CD14-positive monocyte (primary cell): ENCODE measurements at regions not wholly inside any gene's neighbourhood (a gene's known extent, or its start where the extent isn't known, plus 50 kb on each side); places are given as distances from the start of the nearest gene placed in this dataset.

Experiments used
- DNase-seq, 3 donors: peaks; one replicate each; pipeline ENCODE4 v3.0.0-alpha.2; 2011 to 2022
- H2AFZ ChIP-seq: 2 replicates; pipeline ENCODE4 v1.6.0; 2012; ENCODE audit warnings: mild to moderate bottlenecking, low read depth, low read length, inconsistent platforms; ENCODE audit not compliant: insufficient read depth, poor library complexity, severe bottlenecking
- H3K27ac ChIP-seq, 2 donors: 1 replicate in 1 of 2; 2 replicates in 1 of 2; pipeline ENCODE4 v1.5.1; 2012 to 2013; ENCODE audit warnings: low read length in 2 of 2, control low read depth in 1 of 2, inconsistent platforms in 1 of 2, low read depth in 1 of 2, mild to moderate bottlenecking in 1 of 2
- H3K27me3 ChIP-seq, 2 donors: one replicate each; pipeline versions ENCODE4 v1.6.0 to v1.6.1; 2011 to 2013; ENCODE audit warnings: low read length in 2 of 2; ENCODE audit not compliant: control insufficient read depth in 2 of 2, insufficient read depth in 2 of 2
- H3K36me3 ChIP-seq, 2 donors: replicated peaks in 1 of 2; 1 replicate in 1 of 2; 2 replicates in 1 of 2; pipeline versions ENCODE4 v1.5.1 to v1.6.1; 2012 to 2013; ENCODE audit warnings: low read length in 2 of 2, control low read depth in 1 of 2, inconsistent platforms in 1 of 2, mild to moderate bottlenecking in 1 of 2; ENCODE audit not compliant: insufficient read depth in 2 of 2, control insufficient read depth in 1 of 2
- H3K4me1 ChIP-seq, 2 donors: 1 replicate in 1 of 2; 2 replicates in 1 of 2; pipeline versions ENCODE4 v1.5.1 to v1.6.1; 2012 to 2013; ENCODE audit warnings: low read length in 2 of 2, control low read depth in 1 of 2, inconsistent platforms in 1 of 2, mild to moderate bottlenecking in 1 of 2, moderate library complexity in 1 of 2; ENCODE audit not compliant: insufficient read depth in 2 of 2, control insufficient read depth in 1 of 2
- H3K4me2 ChIP-seq: replicated peaks from 2 replicates; pipeline ENCODE3; 2012; ENCODE audit warnings: low read length, moderate library complexity, mild to moderate bottlenecking; ENCODE audit not compliant: poor library complexity, severe bottlenecking; ENCODE audit errors: extremely low read depth
- H3K4me3 ChIP-seq, 3 experiments: fragments of 200-600 bp in 1 of 3; sonication (generic) in 1 of 3; replicated peaks in 1 of 3; 1 replicate in 2 of 3; 2 replicates in 1 of 3; pipeline ENCODE4 v1.5.1; 2011 to 2013; ENCODE audit warnings: low read length in 3 of 3, mild to moderate bottlenecking in 3 of 3, control low read depth in 2 of 3, low read depth in 2 of 3, inconsistent platforms in 1 of 3, moderate library complexity in 1 of 3
- H3K79me2 ChIP-seq: 2 replicates; pipeline ENCODE4 v1.6.0; 2012; ENCODE audit warnings: mild to moderate bottlenecking, control low read depth, inconsistent platforms, low read length, moderate library complexity; ENCODE audit not compliant: insufficient read depth
- H3K9ac ChIP-seq: 2 replicates; pipeline ENCODE4 v1.6.0; 2017; ENCODE audit warnings: low read length, mild to moderate bottlenecking; ENCODE audit not compliant: insufficient read depth, poor library complexity, severe bottlenecking
- H3K9me3 ChIP-seq, 2 donors: replicated peaks in 1 of 2; 1 replicate in 1 of 2; 2 replicates in 1 of 2; pipeline versions ENCODE4 v1.5.1 to v1.6.1; 2012 to 2013; ENCODE audit warnings: low read length in 2 of 2, control low read depth in 1 of 2; ENCODE audit not compliant: control insufficient read depth in 1 of 2, insufficient read depth in 1 of 2
- H4K20me1 ChIP-seq: 2 replicates; pipeline ENCODE4 v1.6.0; 2012; ENCODE audit warnings: mild to moderate bottlenecking, low read length, control low read depth, moderate library complexity; ENCODE audit not compliant: insufficient read depth
- H3K27ac Mint-ChIP-seq, 7 donors: one replicate each; pipeline ENCODE4 v1.8.0; 2020; ENCODE audit warnings: mild to moderate bottlenecking in 7 of 7, mixed read lengths in 7 of 7, moderate library complexity in 6 of 7, inconsistent platforms in 2 of 7
- H3K27me3 Mint-ChIP-seq, 3 donors: one replicate each; pipeline ENCODE4 v1.8.0; 2021 to 2022; ENCODE audit warnings: low read depth in 3 of 3, mild to moderate bottlenecking in 3 of 3, mixed read lengths in 3 of 3, moderate library complexity in 3 of 3, inconsistent platforms in 1 of 3
- H3K36me3 Mint-ChIP-seq, 2 donors: one replicate each; pipeline ENCODE4 v1.8.0; 2020; ENCODE audit warnings: mixed read lengths in 2 of 2, inconsistent platforms in 1 of 2, mild to moderate bottlenecking in 1 of 2
- H3K4me1 Mint-ChIP-seq: one replicate; pipeline ENCODE4 v1.8.0; 2020; ENCODE audit warnings: mild to moderate bottlenecking, mixed read lengths
- H3K4me3 Mint-ChIP-seq, 2 donors: one replicate each; pipeline ENCODE4 v1.8.0; 2020; ENCODE audit warnings: mild to moderate bottlenecking in 2 of 2, mixed read lengths in 2 of 2, moderate library complexity in 1 of 2
- H3K9me3 Mint-ChIP-seq, 7 donors: one replicate each; pipeline ENCODE4 v1.8.0; 2020 to 2022; ENCODE audit warnings: mixed read lengths in 7 of 7, mild to moderate bottlenecking in 6 of 7, moderate library complexity in 6 of 7, inconsistent platforms in 2 of 7
- WGBS: methylation state at CpG from one replicate; pipeline ENCODE4 v1.1.5; 2013; ENCODE audit warnings: missing lambda C conversion rate; ENCODE audit not compliant: insufficient coverage; 5-methylcytosine and 5-hydroxymethylcytosine counted together
- intact Hi-C, 2 donors: fragments of 100-400 bp; cut with micrococcal nuclease; formaldehyde crosslinking; loops; one replicate each; pipeline versions ENCODE4 v1.15.0 to v1.15.1; 2023
- TF ChIP-seq, protein P1 (sequence below): fragments of 200-600 bp; IDR thresholded peaks from one replicate; pipeline ENCODE4 v1.8.0; 2022; ENCODE audit warnings: antibody characterized with exemption, mild to moderate bottlenecking

DNA sequence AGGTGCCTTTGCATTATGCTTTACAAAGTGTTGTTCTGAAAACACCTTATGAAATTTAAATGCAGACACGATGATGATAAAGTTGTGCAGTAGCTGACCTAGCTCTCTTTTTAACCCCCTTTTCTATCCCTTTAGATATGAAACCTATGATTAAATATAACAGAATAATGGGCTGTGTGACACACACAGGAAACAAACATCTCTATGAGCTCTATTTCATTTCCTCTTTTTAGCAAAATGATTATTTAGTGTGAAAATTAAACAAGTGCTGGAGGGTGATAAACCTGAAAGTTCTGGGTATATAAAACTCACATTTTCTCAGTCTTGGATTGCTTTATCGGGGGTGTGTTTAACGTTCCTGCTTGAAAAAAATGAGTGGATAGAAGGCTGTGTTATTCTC, 1310.5 kb upstream of the CELF2 start:
- Mint-ChIP-seq H3K9me3 (peaks cover 0 to 2% (median 1%) of the 10 kb centered on the region in 7 donors), H3K36me3 (no peaks in the 10 kb centered on the region), H3K27ac (no peak overlapping the region), H3K4me3 (no peak overlapping the region), H3K4me1 (no peaks in the 10 kb centered on the region), H3K27me3 (peaks cover 0 to 1% (median 0%) of the 10 kb centered on the region in 3 donors)
- no peaks in the 10 kb centered on the region for H3K36me3 ChIP-seq
- H2AFZ ChIP-seq: no peak overlapping the region
- H3K4me2 ChIP-seq: no peak overlapping the region
- no peaks in the 10 kb centered on the region for H4K20me1 ChIP-seq
- intact Hi-C loops: no loop called here
- no CpG with 5 or more reads among the region's 3 CpGs for WGBS
- TF ChIP-seq, protein P1, sequence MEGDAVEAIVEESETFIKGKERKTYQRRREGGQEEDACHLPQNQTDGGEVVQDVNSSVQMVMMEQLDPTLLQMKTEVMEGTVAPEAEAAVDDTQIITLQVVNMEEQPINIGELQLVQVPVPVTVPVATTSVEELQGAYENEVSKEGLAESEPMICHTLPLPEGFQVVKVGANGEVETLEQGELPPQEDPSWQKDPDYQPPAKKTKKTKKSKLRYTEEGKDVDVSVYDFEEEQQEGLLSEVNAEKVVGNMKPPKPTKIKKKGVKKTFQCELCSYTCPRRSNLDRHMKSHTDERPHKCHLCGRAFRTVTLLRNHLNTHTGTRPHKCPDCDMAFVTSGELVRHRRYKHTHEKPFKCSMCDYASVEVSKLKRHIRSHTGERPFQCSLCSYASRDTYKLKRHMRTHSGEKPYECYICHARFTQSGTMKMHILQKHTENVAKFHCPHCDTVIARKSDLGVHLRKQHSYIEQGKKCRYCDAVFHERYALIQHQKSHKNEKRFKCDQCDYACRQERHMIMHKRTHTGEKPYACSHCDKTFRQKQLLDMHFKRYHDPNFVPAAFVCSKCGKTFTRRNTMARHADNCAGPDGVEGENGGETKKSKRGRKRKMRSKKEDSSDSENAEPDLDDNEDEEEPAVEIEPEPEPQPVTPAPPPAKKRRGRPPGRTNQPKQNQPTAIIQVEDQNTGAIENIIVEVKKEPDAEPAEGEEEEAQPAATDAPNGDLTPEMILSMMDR: no peak
- peaks cover 0 to 2% of the 10 kb centered on the region in 2 donors for H3K9me3 ChIP-seq
- H3K4me3 ChIP-seq: no peak overlapping the region
- no peaks in the 10 kb centered on the region for H3K4me1 ChIP-seq
- no peak overlapping the region for H3K9ac ChIP-seq
- H3K27me3 ChIP-seq: no peaks in the 10 kb centered on the region
- DNase-seq: no peak
- H3K79me2 ChIP-seq: no peaks in the 10 kb centered on the region
- H3K27ac ChIP-seq: no peak overlapping the region

DNA sequence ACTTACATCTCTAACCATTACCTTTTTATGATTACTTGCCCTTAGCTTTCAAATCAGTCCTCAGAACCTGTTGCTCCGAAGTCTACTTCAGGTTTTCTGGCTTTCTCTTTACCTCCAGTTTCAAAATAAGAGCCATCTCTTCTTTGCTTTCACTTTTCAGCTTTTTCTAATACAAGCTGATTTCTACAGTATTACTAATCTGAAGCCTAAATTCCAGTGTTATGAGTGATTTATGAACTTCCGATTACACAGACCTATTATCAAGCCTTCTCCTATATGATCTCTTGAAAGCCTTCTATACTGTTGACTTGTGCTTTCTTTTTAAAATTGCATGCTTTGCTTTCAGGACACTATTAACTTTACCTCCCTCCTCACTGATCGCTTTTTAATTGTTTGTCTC, 1307.8 kb upstream of the CELF2 start:
- WGBS: 77% methylated on average over 3 of the region's 3 CpGs
- no peak overlapping the region for H3K27ac Mint-ChIP-seq

More for the DNA sequence above, 1307.8 kb upstream of the CELF2 start:
- Histone ChIP-seq H3K9ac (no peak overlapping the region), H3K4me1 (no peaks in the 10 kb centered on the region), H2AFZ (no peak overlapping the region), H3K36me3 (no peaks in the 10 kb centered on the region), H3K4me3 (no peak overlapping the region), H3K9me3 (peaks cover 7 to 15% of the 10 kb centered on the region in 2 donors), H3K27ac (no peak overlapping the region), H3K27me3 (no peaks in the 10 kb centered on the region), H3K79me2 (no peaks in the 10 kb centered on the region), H4K20me1 (no peaks in the 10 kb centered on the region), H3K4me2 (no peak overlapping the region)
- H3K4me1 Mint-ChIP-seq: no peaks in the 10 kb centered on the region
- no peak for DNase-seq
- H3K36me3 Mint-ChIP-seq: no peaks in the 10 kb centered on the region
- intact Hi-C loops: no loop called here
- TF ChIP-seq, protein P1: no peak
- peaks cover 2 to 17% (median 10%) of the 10 kb centered on the region in 7 donors for H3K9me3 Mint-ChIP-seq
- H3K4me3 Mint-ChIP-seq: no peak overlapping the region
- H3K27me3 Mint-ChIP-seq: peaks cover 0 to 1% (median 0%) of the 10 kb centered on the region in 3 donors
